ENCODE measurements at regions not wholly inside any gene's neighbourhood (a gene's known extent, or its start where the extent isn't known, plus 50 kb on each side); places are given as distances from the start of the nearest gene placed in this dataset.

- Mint-ChIP-seq H3K4me3 (ENCODE audit: unreplicated experiment) (no peak overlapping the region), H3K27ac (ENCODE audit: low read depth, unreplicated experiment) (no peak overlapping the region), H3K4me1 (ENCODE audit: insufficient read depth, unreplicated experiment) (peaks cover 13% of the 10 kb centered on the region), H3K27me3 (ENCODE audit: insufficient read depth, unreplicated experiment) (peaks cover 17% of the 10 kb centered on the region), H3K36me3 (ENCODE audit: insufficient read depth, unreplicated experiment) (no peaks in the 10 kb centered on the region), H3K9me3 (ENCODE audit: unreplicated experiment) (peaks cover 14% of the 10 kb centered on the region)
- DNase-seq (ENCODE audit: unreplicated experiment), result no peak
- no peak for TF ChIP-seq CTCF (IDR thresholded peaks at IDR 0.05; ENCODE audit: unreplicated experiment)
- intact Hi-C loops (cut with micrococcal nuclease), result no loop called here
- ChIA-PET POLR2A (no interaction called here), CTCF (interaction anchor here (1.0 kb wide), 1 partner anchor 9 kb away, joined by 3 read pairs; no protein-coding TSS in a partner anchor)
- BruUV-seq (replicated peaks), result no TSS peak
Observed at GRCh38 chr2:2665834-2666133, 334.7 kb upstream of the MYT1L start.

DNA sequence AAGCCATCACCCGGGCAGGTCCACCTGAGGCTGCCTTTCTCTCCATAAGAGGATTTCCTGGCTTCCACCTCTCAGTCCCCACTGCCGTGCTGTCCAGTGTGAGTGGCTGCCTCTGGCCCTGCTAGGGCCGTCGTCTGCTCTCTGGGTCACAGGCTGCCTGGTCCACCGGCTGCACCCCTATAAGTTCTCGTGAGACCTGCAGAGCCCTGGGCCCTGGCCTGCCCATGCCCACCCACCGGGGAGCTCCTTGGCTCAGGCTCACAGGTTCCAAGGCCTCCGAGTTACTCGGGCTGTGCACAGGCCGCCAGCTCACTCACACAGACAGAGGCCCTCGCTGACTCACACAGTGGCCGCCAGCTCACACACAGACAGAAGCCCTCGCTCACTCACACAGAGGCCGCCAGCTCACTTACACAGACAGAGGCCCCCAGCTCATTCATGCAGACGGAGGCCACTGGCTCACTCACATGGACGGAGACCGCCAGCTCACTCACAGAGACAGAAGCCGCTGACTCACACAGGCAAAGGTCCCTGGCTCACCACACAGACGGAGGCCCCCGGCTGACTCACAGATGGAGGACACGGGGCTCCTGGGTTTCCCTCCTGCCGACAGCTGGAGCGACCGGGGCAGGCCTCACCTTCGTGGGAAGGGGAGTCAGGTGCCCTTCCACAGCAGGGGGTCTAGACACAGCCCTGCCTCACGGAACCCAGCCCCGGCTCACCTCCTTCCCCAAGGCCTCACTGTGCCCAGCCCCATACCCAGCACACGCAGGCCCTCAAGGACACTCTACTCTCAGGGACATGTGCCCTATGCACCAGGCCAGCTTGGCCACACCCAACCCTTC is 334.1 kb upstream of the MYT1L start:
- no peak for DNase-seq (ENCODE audit: unreplicated experiment)
- Mint-ChIP-seq H3K36me3 (ENCODE audit: insufficient read depth, unreplicated experiment) (no peaks in the 10 kb centered on the region), H3K9me3 (ENCODE audit: unreplicated experiment) (peaks cover 11% of the 10 kb centered on the region), H3K27ac (ENCODE audit: low read depth, unreplicated experiment) (no peak overlapping the region), H3K27me3 (ENCODE audit: insufficient read depth, unreplicated experiment) (peaks cover 12% of the 10 kb centered on the region), H3K4me3 (ENCODE audit: unreplicated experiment) (no peak overlapping the region), H3K4me1 (ENCODE audit: insufficient read depth, unreplicated experiment) (peaks cover 13% of the 10 kb centered on the region)
- no peak for TF ChIP-seq CTCF (IDR thresholded peaks at IDR 0.05; ENCODE audit: unreplicated experiment)
- BruUV-seq (replicated peaks), result no TSS peak
- CTCF ChIA-PET, result interaction anchor here (0.7 to 1.0 kb wide), 2 partner anchors 8 to 715 kb away, joined by 3 read pairs; no protein-coding TSS in a partner anchor
- intact Hi-C loops (cut with micrococcal nuclease), result no loop called here
- POLR2A ChIA-PET, result no interaction called here

DNA sequence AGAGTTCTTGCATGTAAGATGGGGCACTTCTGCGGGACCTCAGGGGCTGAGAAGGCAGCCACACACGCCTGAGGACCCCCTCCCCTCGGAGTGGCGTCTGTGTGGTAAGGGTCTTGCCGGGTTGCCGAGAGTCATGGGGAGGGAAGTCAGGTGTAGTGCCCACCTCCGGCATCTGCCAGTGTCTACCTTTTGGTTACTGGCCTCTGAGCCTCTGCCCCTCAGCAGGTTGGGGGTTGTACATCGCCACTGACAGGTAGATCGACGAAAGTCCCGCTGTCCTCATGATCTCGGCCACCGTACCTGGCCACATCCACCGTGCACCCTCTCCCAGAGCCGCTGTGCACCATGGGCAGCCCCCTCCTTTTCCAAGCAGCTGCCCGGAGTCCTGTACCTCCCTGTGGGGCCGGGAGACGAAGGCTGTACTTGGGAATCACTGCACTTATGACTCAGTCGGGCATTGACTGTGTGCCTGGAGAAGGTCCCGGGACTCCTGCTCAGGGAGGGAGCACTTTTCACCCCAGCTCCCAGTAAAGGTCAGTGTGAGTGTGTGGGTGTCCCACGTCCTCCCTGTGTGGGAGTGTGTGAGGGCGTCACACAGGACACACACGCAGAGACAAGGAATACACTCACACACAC is 332.4 kb upstream of the MYT1L start:
- TF ChIP-seq CTCF (IDR thresholded peaks at IDR 0.05; ENCODE audit: unreplicated experiment), result no peak
- no peak for DNase-seq (ENCODE audit: unreplicated experiment)
- Mint-ChIP-seq H3K9me3 (ENCODE audit: unreplicated experiment) (peaks cover 13% of the 10 kb centered on the region), H3K4me3 (ENCODE audit: unreplicated experiment) (no peak overlapping the region), H3K4me1 (ENCODE audit: insufficient read depth, unreplicated experiment) (peaks cover 13% of the 10 kb centered on the region), H3K27me3 (ENCODE audit: insufficient read depth, unreplicated experiment) (no peaks in the 10 kb centered on the region), H3K36me3 (ENCODE audit: insufficient read depth, unreplicated experiment) (no peaks in the 10 kb centered on the region), H3K27ac (ENCODE audit: low read depth, unreplicated experiment) (no peak overlapping the region)
- intact Hi-C loops (cut with micrococcal nuclease), result no loop called here
- no TSS peak for BruUV-seq (replicated peaks)
- POLR2A ChIA-PET, result no interaction called here
- CTCF ChIA-PET, result no interaction called here

DNA sequence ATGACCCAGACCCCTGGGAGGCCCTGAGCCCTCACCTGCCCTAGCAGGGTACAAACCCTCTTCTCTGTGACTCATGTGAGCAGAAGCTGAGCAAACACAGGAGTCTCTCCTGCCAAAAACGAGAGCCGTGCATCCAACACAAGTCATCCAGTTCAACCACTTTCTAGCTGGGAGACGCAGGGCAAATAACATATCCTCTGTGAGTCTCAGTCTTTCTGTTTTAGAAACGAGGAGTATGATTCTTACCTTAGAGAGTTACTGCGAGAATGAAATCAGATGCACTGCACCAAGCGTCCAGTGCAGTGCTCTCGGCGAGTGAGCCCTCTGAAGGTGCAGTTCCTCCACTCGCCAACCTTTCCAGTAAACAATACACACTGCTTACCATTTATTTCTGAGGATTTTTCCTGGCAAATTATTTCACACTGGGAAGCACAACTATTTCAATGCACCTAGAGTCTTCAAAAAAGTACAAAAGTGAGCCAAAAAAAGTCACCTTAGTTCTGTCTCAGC is 331.8 kb upstream of the MYT1L start:
- no peak for TF ChIP-seq CTCF (IDR thresholded peaks at IDR 0.05; ENCODE audit: unreplicated experiment)
- DNase-seq (ENCODE audit: unreplicated experiment), result no peak
- CTCF ChIA-PET, result no interaction called here
- BruUV-seq (replicated peaks), result no TSS peak
- Mint-ChIP-seq H3K27ac (ENCODE audit: low read depth, unreplicated experiment) (no peak overlapping the region), H3K9me3 (ENCODE audit: unreplicated experiment) (peaks cover 13% of the 10 kb centered on the region), H3K36me3 (ENCODE audit: insufficient read depth, unreplicated experiment) (no peaks in the 10 kb centered on the region), H3K4me1 (ENCODE audit: insufficient read depth, unreplicated experiment) (peaks cover 13% of the 10 kb centered on the region), H3K27me3 (ENCODE audit: insufficient read depth, unreplicated experiment) (no peaks in the 10 kb centered on the region), H3K4me3 (ENCODE audit: unreplicated experiment) (no peak overlapping the region)
- POLR2A ChIA-PET, result no interaction called here
- intact Hi-C loops (cut with micrococcal nuclease), result no loop called here

Data from MCF 10A (cell line).